ENCODE measurements at regions not wholly inside any gene's neighbourhood (a gene's known extent, or its start where the extent isn't known, plus 50 kb on each side); places are given as distances from the start of the nearest gene placed in this dataset.
"Not testable (repeated sequence)": the region's sequence is repeated elsewhere in the genome, so short reads cannot be mapped to it uniquely, and the experiment has no call there.

DNA sequence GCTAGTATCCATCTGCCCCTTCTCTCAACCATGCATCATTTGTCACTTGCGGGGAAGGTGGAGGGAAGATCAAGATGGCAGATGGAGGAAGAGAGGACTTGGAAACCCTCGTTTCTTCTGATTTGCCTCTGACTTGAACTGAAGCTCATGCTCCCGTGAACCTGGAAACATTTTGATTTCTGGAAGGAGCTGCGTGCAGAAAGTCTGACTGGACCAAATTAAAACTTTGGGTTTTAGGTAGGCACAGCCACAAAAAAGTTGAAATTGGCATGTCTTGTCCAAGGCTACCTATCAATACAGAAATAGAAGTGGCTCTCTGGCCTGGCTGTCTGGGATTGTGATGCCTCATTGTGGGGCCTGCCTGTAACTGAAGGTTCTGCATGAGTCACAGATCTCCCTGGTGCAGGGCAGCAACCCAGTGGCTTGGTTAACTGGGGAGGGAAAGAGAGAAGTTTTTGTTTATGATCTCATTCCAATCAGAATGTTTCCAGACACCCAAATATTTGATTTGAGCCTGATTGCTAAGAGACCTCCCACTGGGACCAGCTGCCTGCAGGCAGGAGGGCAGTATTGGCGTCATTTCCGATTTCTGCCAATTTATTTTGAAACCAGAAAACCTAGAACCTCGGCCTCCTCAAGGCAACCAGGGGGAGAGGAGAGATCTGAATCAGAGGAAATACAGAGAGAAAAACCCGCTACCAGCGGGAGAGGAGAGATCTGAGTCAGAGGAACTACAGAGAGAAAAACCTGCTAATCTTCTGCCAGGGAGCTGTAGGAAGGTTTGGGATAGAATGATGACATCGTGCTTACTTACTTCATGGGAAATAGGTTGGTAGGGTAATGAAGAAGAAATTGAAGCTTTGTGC, 363.6 kb downstream of the ANKRD30A start:
- intact Hi-C loops (cut with DNase I; ENCODE audit: low total_unique reads) = no loop called here
- TF ChIP-seq POLR2A (IDR thresholded peaks at IDR 0.05) (no peak), CTCF (IDR thresholded peaks at IDR 0.05) (no peak)
- DNase-seq (ENCODE audit: low spot score in 2 of 2) = no peak
- WGBS, 2 donors = 71 to 79% methylated on average over 10 of the region's 10 CpGs
- H3K4me3 ChIP-seq (ENCODE audit: low read depth, poor library complexity, severe bottlenecking) = no peak overlapping the region

DNA sequence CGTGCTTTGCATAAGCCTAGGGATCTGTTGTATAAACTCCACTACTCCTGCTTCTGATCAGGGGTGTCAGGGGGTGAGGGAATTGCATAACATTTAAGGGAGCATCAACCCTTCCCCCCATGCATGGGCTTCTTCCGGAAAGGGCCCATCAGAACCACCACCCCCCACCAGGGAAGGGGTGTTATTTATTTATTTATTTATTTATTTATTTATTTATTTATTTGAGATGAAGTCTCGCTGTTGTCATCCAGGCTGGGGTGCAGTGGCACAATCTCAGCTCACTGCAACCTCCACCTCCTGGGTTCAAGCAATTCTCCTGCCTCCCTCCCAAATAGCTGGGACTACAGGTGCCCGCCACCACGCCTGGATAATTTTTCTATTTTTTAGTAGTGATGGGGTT, 355.2 kb downstream of the ANKRD30A start:
- WGBS, 2 donors = 87 to 89% methylated on average over 5 of the region's 5 CpGs
- intact Hi-C loops (cut with DNase I; ENCODE audit: low total_unique reads); DNase-seq (ENCODE audit: low spot score in 2 of 2); H3K4me3 ChIP-seq (ENCODE audit: low read depth, poor library complexity, severe bottlenecking): not testable (repeated sequence)

- WGBS, 2 donors = 83 to 84% methylated on average over 7 of the region's 7 CpGs
- TF ChIP-seq CTCF (IDR thresholded peaks at IDR 0.05) (no peak), POLR2A (IDR thresholded peaks at IDR 0.05) (no peak)
- no peak overlapping the region for H3K4me3 ChIP-seq (ENCODE audit: low read depth, poor library complexity, severe bottlenecking)
- intact Hi-C loops (cut with DNase I; ENCODE audit: low total_unique reads) = no loop called here
- DNase-seq (ENCODE audit: low spot score in 2 of 2) = peak in 1 of 2 donors; percentile 62
Observed at GRCh38 chr10:37479469-37479868, 354.1 kb downstream of the ANKRD30A start.

DNA sequence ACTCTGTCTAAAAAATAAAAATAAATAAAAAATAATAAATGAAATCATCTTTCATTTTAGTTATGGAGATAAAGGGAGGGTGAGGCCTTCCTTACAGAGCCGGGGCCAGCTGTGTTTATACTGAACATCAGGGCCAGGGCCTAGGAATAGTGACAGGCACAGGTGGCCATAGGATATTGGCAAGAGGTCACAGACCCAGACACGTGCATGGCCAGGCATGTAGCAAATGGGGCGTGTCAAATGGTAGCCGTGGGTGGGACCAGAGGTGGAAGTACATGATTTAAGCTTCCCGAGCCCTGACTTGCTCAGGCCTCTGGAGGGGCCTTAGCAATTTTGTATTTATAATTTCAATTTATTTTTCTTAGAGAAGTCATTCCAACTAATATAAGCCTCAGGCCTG, 353.0 kb downstream of the ANKRD30A start:
- WGBS, 2 donors = 65 to 82% methylated on average over 5 of the region's 5 CpGs
- intact Hi-C loops (cut with DNase I; ENCODE audit: low total_unique reads) = no loop called here
- TF ChIP-seq CTCF (IDR thresholded peaks at IDR 0.05) (no peak), POLR2A (IDR thresholded peaks at IDR 0.05) (no peak)
- peak in 1 of 2 donors; percentile 68 for DNase-seq (ENCODE audit: low spot score in 2 of 2)
- H3K4me3 ChIP-seq (ENCODE audit: low read depth, poor library complexity, severe bottlenecking) = no peak overlapping the region

DNA sequence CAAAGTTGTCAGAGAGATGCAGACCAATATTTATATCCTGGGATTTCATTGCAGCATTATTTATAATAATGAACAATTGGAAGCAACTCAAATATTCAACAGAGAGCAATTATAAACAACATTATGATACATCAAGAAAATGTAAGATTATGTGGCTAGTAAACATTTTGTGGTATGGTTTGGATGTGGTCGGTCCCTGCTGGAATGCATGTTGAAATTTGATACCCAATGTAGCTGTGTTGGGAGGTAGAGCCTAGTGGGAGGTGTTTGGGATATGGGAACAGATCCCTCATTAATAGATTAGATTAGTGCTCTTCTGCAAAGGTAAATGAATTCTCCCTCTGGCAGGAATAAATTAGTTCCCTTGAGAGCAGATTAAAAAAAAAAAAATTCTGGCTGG, 350.9 kb downstream of the ANKRD30A start:
- no peak overlapping the region for H3K4me3 ChIP-seq (ENCODE audit: low read depth, poor library complexity, severe bottlenecking)
- no peak for DNase-seq (ENCODE audit: low spot score in 2 of 2)
- TF ChIP-seq POLR2A (IDR thresholded peaks at IDR 0.05) (no peak), CTCF (IDR thresholded peaks at IDR 0.05) (no peak)
- 28 to 62% methylated on average over 1 of the region's 1 CpG for WGBS, 2 donors
- intact Hi-C loops (cut with DNase I; ENCODE audit: low total_unique reads) = no loop called here

DNA sequence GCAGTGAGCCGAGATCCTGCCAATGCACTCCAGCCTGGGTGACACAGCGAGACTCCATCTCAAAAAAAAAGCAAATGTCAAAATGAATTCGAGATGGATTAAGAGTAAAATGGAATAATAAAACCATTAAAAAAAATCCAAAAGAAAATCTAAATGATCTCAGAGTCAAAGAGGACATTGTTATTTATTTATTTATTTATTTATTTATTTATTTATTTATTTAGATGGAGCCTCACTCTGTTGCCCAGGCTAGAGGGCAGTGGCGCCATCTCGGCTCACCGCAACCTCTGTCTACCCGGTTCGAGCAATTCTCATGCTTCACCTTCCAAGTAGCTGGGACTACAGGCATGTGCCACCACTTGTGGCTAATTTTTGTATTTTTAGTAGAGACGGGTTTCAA, 349.2 kb downstream of the ANKRD30A start:
- WGBS, 2 donors = 92% methylated on average over 9 of the region's 9 CpGs
- DNase-seq (ENCODE audit: low spot score in 2 of 2) = peak in 1 of 2 donors; percentile 26
- intact Hi-C loops (cut with DNase I; ENCODE audit: low total_unique reads) = no loop called here
- H3K4me3 ChIP-seq (ENCODE audit: low read depth, poor library complexity, severe bottlenecking) = no peak overlapping the region
- TF ChIP-seq POLR2A (IDR thresholded peaks at IDR 0.05) = no peak
- no peak for TF ChIP-seq CTCF (IDR thresholded peaks at IDR 0.05)
